ENCODE measurements at regions not wholly inside any gene's neighbourhood (a gene's known extent, or its start where the extent isn't known, plus 50 kb on each side); places are given as distances from the start of the nearest gene placed in this dataset.

- no peaks in the 10 kb centered on the region for H3K9me2 ChIP-seq (replicated peaks; ENCODE audit: control insufficient read depth, low read length)
- no peaks in the 10 kb centered on the region for H3K79me2 ChIP-seq (ENCODE audit: control insufficient read depth, low read length)
- no peak overlapping the region for H3K27ac ChIP-seq (ENCODE audit: low read depth, low read length)
- no peak overlapping the region for H3K4me2 ChIP-seq (ENCODE audit: low read length)
- H3F3A ChIP-seq (ENCODE audit: control insufficient read depth, insufficient read depth): no peaks in the 10 kb centered on the region
- no peaks in the 10 kb centered on the region for H3K9me3 ChIP-seq (ENCODE audit: control insufficient read depth, insufficient read depth, low read length)
- H4K20me1 ChIP-seq (ENCODE audit: control insufficient read depth, insufficient read depth, low read depth, low read length): no peaks in the 10 kb centered on the region
- no peak overlapping the region for H3K4me3 ChIP-seq (ENCODE audit: low read length)
- TF ChIP-seq, protein P1, sequence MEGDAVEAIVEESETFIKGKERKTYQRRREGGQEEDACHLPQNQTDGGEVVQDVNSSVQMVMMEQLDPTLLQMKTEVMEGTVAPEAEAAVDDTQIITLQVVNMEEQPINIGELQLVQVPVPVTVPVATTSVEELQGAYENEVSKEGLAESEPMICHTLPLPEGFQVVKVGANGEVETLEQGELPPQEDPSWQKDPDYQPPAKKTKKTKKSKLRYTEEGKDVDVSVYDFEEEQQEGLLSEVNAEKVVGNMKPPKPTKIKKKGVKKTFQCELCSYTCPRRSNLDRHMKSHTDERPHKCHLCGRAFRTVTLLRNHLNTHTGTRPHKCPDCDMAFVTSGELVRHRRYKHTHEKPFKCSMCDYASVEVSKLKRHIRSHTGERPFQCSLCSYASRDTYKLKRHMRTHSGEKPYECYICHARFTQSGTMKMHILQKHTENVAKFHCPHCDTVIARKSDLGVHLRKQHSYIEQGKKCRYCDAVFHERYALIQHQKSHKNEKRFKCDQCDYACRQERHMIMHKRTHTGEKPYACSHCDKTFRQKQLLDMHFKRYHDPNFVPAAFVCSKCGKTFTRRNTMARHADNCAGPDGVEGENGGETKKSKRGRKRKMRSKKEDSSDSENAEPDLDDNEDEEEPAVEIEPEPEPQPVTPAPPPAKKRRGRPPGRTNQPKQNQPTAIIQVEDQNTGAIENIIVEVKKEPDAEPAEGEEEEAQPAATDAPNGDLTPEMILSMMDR (IDR thresholded peaks at IDR 0.05; ENCODE audit: low read depth, low read length, poor library complexity, severe bottlenecking): no peak
- no peak for TF ChIP-seq EZH2phosphoT487 (IDR thresholded peaks at IDR 0.05; ENCODE audit: borderline replicate concordance, low read length)
- H3K36me3 ChIP-seq (ENCODE audit: control insufficient read depth, low read length): no peaks in the 10 kb centered on the region
- peaks cover 2% of the 10 kb centered on the region; the same call in 1 of the 2 replicates for H3K27me3 ChIP-seq (ENCODE audit: control insufficient read depth, low read length)
- H3K4me1 ChIP-seq (ENCODE audit: control insufficient read depth, low read length): no peaks in the 10 kb centered on the region
Measured at GRCh38 chr21:38661889-38662568, 143.7 kb upstream of the ETS2 start.

DNA sequence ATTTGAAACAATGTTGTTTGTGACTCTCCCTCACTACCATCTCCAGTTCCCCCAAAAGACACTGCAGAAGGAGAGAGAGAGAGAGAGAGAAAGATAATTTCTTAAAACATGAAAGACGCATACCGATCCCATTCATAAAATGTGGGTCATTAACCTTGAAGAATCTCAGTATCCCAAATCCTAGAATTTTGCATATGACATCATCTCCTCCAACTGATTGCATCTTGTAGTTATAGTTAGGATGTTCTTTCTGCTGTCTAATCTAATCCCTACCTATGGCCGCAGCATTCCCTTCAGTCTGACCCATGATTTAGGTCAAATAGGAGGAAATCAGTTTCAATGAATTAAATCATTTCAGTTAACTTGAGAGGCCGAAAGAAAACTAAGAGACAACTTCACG, 142.4 kb upstream of the ETS2 start:
- H3F3A ChIP-seq (ENCODE audit: control insufficient read depth, insufficient read depth): no peaks in the 10 kb centered on the region
- no peak overlapping the region for H3K4me3 ChIP-seq (ENCODE audit: low read length)
- H3K9me2 ChIP-seq (replicated peaks; ENCODE audit: control insufficient read depth, low read length): no peaks in the 10 kb centered on the region
- TF ChIP-seq EZH2phosphoT487 (IDR thresholded peaks at IDR 0.05; ENCODE audit: borderline replicate concordance, low read length): no peak
- TF ChIP-seq, protein P1 (IDR thresholded peaks at IDR 0.05; ENCODE audit: low read depth, low read length, poor library complexity, severe bottlenecking): no peak
- 0 out of 2 replicates have a peak, but pooled peaks cover 2% of the 10 kb centered on the region for H3K27me3 ChIP-seq (ENCODE audit: control insufficient read depth, low read length)
- H3K4me1 ChIP-seq (ENCODE audit: control insufficient read depth, low read length): no peaks in the 10 kb centered on the region
- H3K79me2 ChIP-seq (ENCODE audit: control insufficient read depth, low read length): no peaks in the 10 kb centered on the region
- H3K4me2 ChIP-seq (ENCODE audit: low read length): no peak overlapping the region
- H3K27ac ChIP-seq (ENCODE audit: low read depth, low read length): no peak overlapping the region
- H4K20me1 ChIP-seq (ENCODE audit: control insufficient read depth, insufficient read depth, low read depth, low read length): no peaks in the 10 kb centered on the region
- no peaks in the 10 kb centered on the region for H3K9me3 ChIP-seq (ENCODE audit: control insufficient read depth, insufficient read depth, low read length)
- H3K36me3 ChIP-seq (ENCODE audit: control insufficient read depth, low read length): no peaks in the 10 kb centered on the region

DNA sequence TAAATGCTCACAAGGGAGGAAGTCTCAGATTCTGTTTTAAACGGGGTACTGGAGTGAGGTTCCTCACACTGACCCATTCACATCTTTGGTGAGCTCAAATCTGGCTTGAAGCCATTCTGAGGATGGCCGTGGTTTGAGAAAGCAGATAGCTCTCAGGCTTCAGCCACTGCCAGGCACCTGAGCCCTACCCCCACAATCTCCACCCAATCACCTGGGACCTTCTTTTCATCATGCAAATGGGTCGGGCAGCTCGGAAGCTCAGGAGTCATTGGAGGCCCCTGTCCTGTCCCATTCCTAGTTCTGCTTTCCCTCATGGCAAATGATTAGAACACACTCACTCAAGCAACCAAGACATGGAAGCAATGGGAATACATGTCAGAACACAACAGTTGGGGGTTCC, 141.4 kb upstream of the ETS2 start:
- no peaks in the 10 kb centered on the region for H3F3A ChIP-seq (ENCODE audit: control insufficient read depth, insufficient read depth)
- H3K4me2 ChIP-seq (ENCODE audit: low read length): no peak overlapping the region
- no peaks in the 10 kb centered on the region for H3K4me1 ChIP-seq (ENCODE audit: control insufficient read depth, low read length)
- no peaks in the 10 kb centered on the region for H4K20me1 ChIP-seq (ENCODE audit: control insufficient read depth, insufficient read depth, low read depth, low read length)
- H3K36me3 ChIP-seq (ENCODE audit: control insufficient read depth, low read length): no peaks in the 10 kb centered on the region
- 0 out of 2 replicates have a peak, but pooled peaks cover 2% of the 10 kb centered on the region for H3K27me3 ChIP-seq (ENCODE audit: control insufficient read depth, low read length)
- no peak overlapping the region for H3K4me3 ChIP-seq (ENCODE audit: low read length)
- no peaks in the 10 kb centered on the region for H3K9me3 ChIP-seq (ENCODE audit: control insufficient read depth, insufficient read depth, low read length)
- TF ChIP-seq, protein P1 (IDR thresholded peaks at IDR 0.05; ENCODE audit: low read depth, low read length, poor library complexity, severe bottlenecking): no peak
- no peak for TF ChIP-seq EZH2phosphoT487 (IDR thresholded peaks at IDR 0.05; ENCODE audit: borderline replicate concordance, low read length)
- no peaks in the 10 kb centered on the region for H3K9me2 ChIP-seq (replicated peaks; ENCODE audit: control insufficient read depth, low read length)
- no peak overlapping the region for H3K27ac ChIP-seq (ENCODE audit: low read depth, low read length)
- no peaks in the 10 kb centered on the region for H3K79me2 ChIP-seq (ENCODE audit: control insufficient read depth, low read length)

Measured in DOHH2 (cell line).